NCI-H1694 treated with DMSO at 0.1 percent for 48 hours (cell line): ENCODE measurements at regions not wholly inside any gene's neighbourhood (a gene's known extent, or its start where the extent isn't known, plus 50 kb on each side); places are given as distances from the start of the nearest gene placed in this dataset.
"Not testable (repeated sequence)": the region's sequence is repeated elsewhere in the genome, so short reads cannot be mapped to it uniquely, and the experiment has no call there.

ENCODE experiments used
- DNase-seq: peaks from one replicate; lab custom pipeline; 2025; lab: John Stamatoyannopoulos, UW

- no peak for DNase-seq
These were observed 459.5 kb upstream of the FAR2 start for GRCh38 chr12:28689398-28690175.

GRCh38 chr12:28693565-28694219 is 455.4 kb upstream of the FAR2 start:
- no peak for DNase-seq

GRCh38 chr12:28698553-28698952 is 450.5 kb upstream of the FAR2 start:
- no peak for DNase-seq

- no peak for DNase-seq
These were observed 450.0 kb upstream of the FAR2 start for GRCh38 chr12:28699029-28699428.

- no peak for DNase-seq
These were observed 448.9 kb upstream of the FAR2 start for GRCh38 chr12:28700161-28700560.

GRCh38 chr12:28704477-28705169 is 444.5 kb upstream of the FAR2 start:
- DNase-seq: no peak

- DNase-seq: no peak
These were observed 440.1 kb upstream of the FAR2 start for GRCh38 chr12:28708918-28709371.

GRCh38 chr12:28709986-28710685 is 438.9 kb upstream of the FAR2 start:
- no peak for DNase-seq

- no peak for DNase-seq
These were observed 438.2 kb upstream of the FAR2 start for GRCh38 chr12:28710882-28711281.

- DNase-seq: no peak
These were observed 437.7 kb upstream of the FAR2 start for GRCh38 chr12:28711421-28711820.

- no peak for DNase-seq
These were observed 406.3 kb upstream of the FAR2 start for GRCh38 chr12:28742791-28743190.

- no peak for DNase-seq
These were observed 402.2 kb upstream of the FAR2 start for GRCh38 chr12:28746734-28747325.

GRCh38 chr12:28750946-28751685 is 398.0 kb upstream of the FAR2 start:
- no peak for DNase-seq

- no peak for DNase-seq
These were observed 394.1 kb upstream of the FAR2 start for GRCh38 chr12:28755027-28755426.

- no peak for DNase-seq
These were observed 389.7 kb upstream of the FAR2 start for GRCh38 chr12:28759333-28759732.

GRCh38 chr12:28760040-28760903 is 388.8 kb upstream of the FAR2 start:
- not testable (repeated sequence) for DNase-seq

- DNase-seq: not testable (repeated sequence)
These were observed 387.2 kb upstream of the FAR2 start for GRCh38 chr12:28761897-28762296.

- DNase-seq: no peak
These were observed 382.7 kb upstream of the FAR2 start for GRCh38 chr12:28766398-28766797.

- DNase-seq: no peak
These were observed 381.2 kb upstream of the FAR2 start for GRCh38 chr12:28767836-28768348.

GRCh38 chr12:28770322-28770721 is 378.8 kb upstream of the FAR2 start:
- DNase-seq: no peak
